GM23248 (cell line): ENCODE measurements at regions not wholly inside any gene's neighbourhood (a gene's known extent, or its start where the extent isn't known, plus 50 kb on each side); places are given as distances from the start of the nearest gene placed in this dataset.

ENCODE experiments used
- EZH2 ChIP-seq: fragments of 200-600 bp; sonication (generic); IDR thresholded peaks from 2 replicates; pipeline ENCODE4 v1.6.1; 2018; ENCODE audit warnings: antibody characterized with exemption, mild to moderate bottlenecking; ENCODE audit not compliant: insufficient read depth, poor library complexity, severe bottlenecking
- EZH2phosphoT487 ChIP-seq: fragments of 200-600 bp; sonication (generic); IDR thresholded peaks from 2 replicates; pipeline ENCODE4 v1.6.1; 2018; ENCODE audit warnings: antibody characterized with exemption, moderate library complexity, mild to moderate bottlenecking, low read depth; ENCODE audit not compliant: insufficient read depth

DNA sequence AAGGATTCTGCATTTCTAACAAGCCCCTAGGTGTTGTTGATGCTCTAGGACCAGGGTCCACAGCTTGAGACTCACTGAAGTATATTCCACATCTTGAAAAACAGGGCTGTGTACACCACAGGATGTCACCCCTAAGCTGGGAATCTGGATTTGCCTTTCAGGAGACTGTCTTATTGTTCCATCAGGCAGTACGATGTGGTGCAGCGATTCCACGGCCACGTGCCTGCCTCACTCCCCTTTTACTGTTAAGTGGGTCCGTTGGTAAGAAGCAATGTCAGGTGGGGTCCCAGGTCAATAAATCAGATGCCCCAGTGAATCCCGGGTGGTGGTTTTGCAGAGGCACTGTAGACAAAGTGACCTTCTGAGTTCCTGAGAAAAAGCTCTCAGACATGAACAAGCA is 470.7 kb downstream of the HS3ST3B1 start:
- no peak for TF ChIP-seq EZH2
- TF ChIP-seq EZH2phosphoT487, result no peak
